WI38 (cell line): ENCODE measurements at regions not wholly inside any gene's neighbourhood (a gene's known extent, or its start where the extent isn't known, plus 50 kb on each side); places are given as distances from the start of the nearest gene placed in this dataset.
"Not testable (repeated sequence)": the region's sequence is repeated elsewhere in the genome, so short reads cannot be mapped to it uniquely, and the experiment has no call there.

Experiments
- H3K4me3 ChIP-seq: 2 replicates; pipeline ENCODE4 v1.5.1; 2011; ENCODE audit warnings: low read depth, mild to moderate bottlenecking, control low read depth, low read length
- TF ChIP-seq, protein P1 (sequence below): IDR thresholded peaks from 2 replicates; pipeline ENCODE4 v1.5.1; 2012; ENCODE audit warnings: low read depth, mild to moderate bottlenecking, control low read depth, low read length

DNA sequence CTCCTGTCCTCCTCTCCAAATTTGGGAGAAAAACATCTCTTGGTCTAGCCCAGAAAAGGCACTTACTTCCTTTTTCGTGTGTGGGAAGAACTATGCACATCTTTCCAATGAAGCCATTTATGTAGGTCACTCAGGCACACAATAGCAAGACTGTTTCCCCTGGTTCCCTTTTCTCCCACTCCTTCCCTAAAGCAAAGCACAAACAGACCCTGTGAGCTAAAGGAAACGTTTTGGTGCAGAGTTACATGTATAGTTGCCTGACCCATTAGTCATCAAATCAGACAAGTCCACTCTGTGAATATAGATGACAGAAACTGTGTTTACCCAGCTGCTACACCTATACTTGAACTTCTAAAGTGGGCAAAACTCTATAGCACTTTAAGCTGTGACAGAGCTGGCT is 474.6 kb downstream of the COL12A1 start:
- no peak overlapping the region for H3K4me3 ChIP-seq
- TF ChIP-seq, protein P1, sequence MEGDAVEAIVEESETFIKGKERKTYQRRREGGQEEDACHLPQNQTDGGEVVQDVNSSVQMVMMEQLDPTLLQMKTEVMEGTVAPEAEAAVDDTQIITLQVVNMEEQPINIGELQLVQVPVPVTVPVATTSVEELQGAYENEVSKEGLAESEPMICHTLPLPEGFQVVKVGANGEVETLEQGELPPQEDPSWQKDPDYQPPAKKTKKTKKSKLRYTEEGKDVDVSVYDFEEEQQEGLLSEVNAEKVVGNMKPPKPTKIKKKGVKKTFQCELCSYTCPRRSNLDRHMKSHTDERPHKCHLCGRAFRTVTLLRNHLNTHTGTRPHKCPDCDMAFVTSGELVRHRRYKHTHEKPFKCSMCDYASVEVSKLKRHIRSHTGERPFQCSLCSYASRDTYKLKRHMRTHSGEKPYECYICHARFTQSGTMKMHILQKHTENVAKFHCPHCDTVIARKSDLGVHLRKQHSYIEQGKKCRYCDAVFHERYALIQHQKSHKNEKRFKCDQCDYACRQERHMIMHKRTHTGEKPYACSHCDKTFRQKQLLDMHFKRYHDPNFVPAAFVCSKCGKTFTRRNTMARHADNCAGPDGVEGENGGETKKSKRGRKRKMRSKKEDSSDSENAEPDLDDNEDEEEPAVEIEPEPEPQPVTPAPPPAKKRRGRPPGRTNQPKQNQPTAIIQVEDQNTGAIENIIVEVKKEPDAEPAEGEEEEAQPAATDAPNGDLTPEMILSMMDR: no peak

DNA sequence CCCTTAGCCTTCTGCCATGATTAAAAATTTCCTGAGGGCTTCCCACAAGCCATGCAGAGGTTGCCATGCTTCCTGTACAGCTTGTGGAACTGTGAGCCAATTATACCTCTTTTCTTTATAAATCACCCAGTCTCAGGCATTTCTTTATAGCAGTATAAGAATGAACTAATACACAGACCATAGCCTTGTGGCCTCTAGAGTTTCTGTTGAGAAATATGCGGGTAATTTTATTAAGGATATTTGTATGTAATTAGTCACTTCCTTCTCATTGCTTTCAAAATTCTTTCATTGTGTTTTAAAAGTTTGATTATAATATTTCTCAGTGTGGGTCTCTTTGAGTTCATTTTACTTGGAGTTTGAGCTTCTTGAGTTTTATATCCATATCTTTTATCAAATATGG is 484.9 kb downstream of the COL12A1 start:
- TF ChIP-seq, protein P1: no peak
- no peak overlapping the region for H3K4me3 ChIP-seq

DNA sequence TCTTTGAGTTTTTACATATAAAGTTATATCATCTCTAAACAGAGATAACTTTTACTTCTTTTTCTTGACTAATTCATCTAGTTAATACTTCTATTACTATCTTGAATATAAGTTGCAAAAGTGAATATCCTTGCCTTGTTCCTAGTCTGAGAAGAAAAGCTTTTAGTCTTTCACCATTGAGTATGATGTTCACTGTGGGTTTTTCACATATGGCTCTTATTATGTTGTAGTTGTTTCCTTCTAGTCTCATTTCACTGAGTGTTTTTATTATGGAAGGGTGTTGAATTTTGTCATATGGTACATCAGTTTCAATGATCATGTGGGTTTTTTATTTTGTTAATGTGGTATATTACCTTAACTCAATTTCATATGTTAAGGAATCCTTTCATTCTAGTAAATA is 488.3 kb downstream of the COL12A1 start:
- no peak overlapping the region for H3K4me3 ChIP-seq
- TF ChIP-seq, protein P1: no peak

DNA sequence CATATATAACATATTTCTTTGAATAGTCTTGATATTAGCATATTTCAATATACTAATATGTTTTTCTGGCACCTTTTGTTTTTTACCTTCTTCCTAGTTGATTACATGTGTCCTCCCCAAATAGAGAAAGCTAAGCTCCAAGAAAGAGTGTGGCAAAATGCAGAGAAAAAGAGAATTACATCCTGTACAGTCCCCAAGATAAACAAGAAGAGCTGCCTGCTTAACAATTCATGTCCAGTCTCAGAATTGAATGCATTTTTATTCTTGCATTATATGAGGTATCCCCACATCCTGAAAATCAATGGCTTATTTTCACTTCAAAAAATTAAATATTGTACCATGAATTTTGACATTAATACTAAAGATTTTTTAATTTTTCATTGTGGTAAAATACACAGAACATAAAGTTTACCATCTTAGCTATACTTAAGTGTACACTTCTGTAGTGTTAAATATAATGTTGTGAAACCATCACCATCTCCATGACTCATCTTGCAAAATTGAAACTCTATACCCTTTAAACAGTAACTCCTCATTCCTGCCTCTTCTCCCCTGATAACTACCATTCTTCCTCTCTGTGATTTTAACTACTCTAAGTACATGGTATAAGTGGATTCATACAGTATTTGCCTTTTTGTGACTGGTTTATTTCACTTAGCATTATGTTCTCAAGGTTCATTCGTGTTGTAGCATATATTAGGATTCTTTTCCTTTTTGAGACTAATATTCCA is 490.3 kb downstream of the COL12A1 start:
- no peak overlapping the region for H3K4me3 ChIP-seq
- TF ChIP-seq, protein P1: no peak

DNA sequence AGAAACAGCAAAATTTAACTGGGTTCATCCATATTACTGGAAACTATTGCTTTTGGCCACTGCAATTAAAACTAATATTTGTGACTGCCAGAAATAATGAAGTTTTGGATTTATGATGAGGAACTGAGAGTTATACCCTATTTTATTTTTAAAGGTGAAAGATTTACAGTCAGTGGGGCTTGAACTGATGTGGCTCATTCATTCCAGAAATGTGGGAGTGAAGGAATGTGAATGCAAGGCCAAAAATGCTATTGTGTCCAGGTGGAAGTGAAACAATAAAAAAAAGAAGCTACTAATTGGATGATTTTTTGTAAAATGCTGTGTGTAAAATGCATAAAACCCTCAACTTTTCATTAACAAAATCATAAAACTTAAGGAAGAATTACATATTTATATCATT is 491.9 kb downstream of the COL12A1 start:
- TF ChIP-seq, protein P1: no peak

DNA sequence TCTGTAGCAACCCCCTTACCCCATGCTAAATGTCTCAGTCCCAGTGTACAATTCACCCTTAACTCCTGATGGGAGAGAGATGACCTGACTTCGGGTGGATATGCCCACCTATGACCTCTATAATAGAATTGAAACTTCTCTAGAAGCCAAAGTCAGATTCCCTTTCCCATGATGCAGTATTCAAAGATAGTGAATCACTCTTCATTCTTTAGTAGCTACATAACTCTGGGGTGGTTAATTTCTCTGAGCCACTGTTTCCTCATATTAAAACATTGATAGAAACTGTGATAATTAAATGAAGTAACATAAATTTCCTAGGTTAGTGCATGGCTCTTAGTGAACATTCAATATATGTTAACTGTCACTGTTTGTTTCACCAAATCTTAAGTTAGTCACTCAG is 500.4 kb downstream of the COL12A1 start:
- no peak overlapping the region for H3K4me3 ChIP-seq
- TF ChIP-seq, protein P1: no peak

More for the DNA sequence above, 491.9 kb downstream of the COL12A1 start:
- H3K4me3 ChIP-seq: no peak overlapping the region

DNA sequence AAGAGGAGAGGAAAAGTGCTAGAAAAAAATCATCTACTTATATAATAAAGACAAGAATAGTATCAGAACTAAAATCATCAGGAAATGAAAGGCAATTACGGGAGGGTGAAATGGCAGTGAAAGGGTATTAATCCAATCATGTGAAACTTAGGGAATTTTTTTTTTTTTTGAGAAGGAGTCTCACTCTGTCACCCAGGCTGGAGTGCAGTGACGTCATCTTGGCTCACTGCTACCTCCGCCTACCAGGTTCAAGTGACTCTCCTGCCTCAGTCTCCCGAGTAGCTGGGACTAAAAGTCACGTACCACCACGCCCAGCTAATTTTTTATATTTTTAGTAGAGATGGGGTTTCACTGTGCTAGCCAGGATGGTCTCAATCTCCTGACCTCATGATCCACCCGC is 501.3 kb downstream of the COL12A1 start:
- H3K4me3 ChIP-seq: not testable (repeated sequence)

DNA sequence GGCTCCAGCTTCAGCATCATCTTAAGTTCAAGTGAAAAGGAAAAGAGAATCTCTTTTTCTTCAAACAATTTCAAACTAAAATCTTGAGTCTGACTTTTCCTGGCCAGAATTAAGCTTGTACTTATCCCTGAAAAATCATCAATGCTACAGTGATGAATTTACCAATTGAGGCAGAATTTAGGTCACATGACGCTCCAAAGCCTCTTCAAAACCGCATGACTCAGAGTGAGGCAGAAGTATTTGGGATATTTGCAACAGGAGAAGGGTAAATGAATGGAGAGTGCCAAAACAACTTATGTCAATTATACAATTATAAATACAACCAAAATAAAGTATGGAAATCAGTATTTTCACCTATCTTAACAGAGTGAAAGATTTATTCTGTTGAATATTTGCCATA is 515.5 kb downstream of the COL12A1 start:
- TF ChIP-seq, protein P1: no peak
- H3K4me3 ChIP-seq: no peak overlapping the region
